Nephron (organoid): ENCODE measurements at regions not wholly inside any gene's neighbourhood (a gene's known extent, or its start where the extent isn't known, plus 50 kb on each side); places are given as distances from the start of the nearest gene placed in this dataset.
A peak's percentile ranks its signal among the peaks of the same experiment; 100 is the strongest.

ENCODE experiments used
- H3K27ac Mint-ChIP-seq, 3 experiments: 2 replicates each; pipeline ENCODE4 v1.8.0; 2020; ENCODE audit warnings: mixed read lengths in 3 of 3, mild to moderate bottlenecking in 2 of 3, moderate library complexity in 1 of 3
- H3K27me3 Mint-ChIP-seq: 2 replicates; pipeline ENCODE4 v1.8.0; 2021; ENCODE audit warnings: low read depth, mild to moderate bottlenecking, moderate library complexity, mixed read lengths
- H3K36me3 Mint-ChIP-seq: 2 replicates; pipeline ENCODE4 v1.8.0; 2020; ENCODE audit warnings: low read depth, mixed read lengths
- H3K4me1 Mint-ChIP-seq: 2 replicates; pipeline ENCODE4 v1.8.0; 2020; ENCODE audit warnings: mixed read lengths
- H3K4me3 Mint-ChIP-seq, 3 experiments: 2 replicates each; pipeline ENCODE4 v1.8.0; 2020; ENCODE audit warnings: mild to moderate bottlenecking in 3 of 3, mixed read lengths in 3 of 3, moderate library complexity in 2 of 3
- H3K9me3 Mint-ChIP-seq: 2 replicates; pipeline ENCODE4 v1.8.0; 2020; ENCODE audit warnings: mixed read lengths
- TF ChIP-seq, protein P1 (sequence below), 3 experiments: fragments of 200-600 bp; sonication (generic); IDR thresholded peaks; one replicate each; pipeline ENCODE4 v1.5.0; 2021; ENCODE audit warnings: antibody characterized with exemption in 3 of 3; ENCODE audit not compliant: unreplicated experiment in 3 of 3

DNA sequence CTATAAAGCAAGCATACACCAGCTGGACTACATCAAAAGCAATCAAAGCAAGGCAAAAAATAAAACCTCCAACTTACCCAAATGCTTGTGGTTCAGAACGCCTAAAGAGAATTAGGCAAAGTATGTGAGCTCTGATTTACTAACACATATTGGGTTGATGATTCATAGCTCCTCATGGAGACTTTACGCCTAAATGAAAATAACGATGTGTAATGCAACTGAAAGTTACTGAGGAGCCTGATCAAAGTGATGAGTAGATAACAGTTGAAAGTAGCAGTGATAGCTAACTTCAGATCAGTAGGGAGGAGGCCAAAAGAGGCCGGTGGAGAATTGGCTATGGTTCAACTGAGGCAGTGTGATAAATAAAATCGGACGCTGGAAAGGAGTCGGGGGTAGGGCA is 85.0 kb downstream of the MPP7 start:
- peak overlapping the region in 2 of 3 experiments; percentile 7 to 18 for H3K27ac Mint-ChIP-seq
- no peaks in the 10 kb centered on the region for H3K36me3 Mint-ChIP-seq
- H3K4me1 Mint-ChIP-seq, result peaks cover 11% of the 10 kb centered on the region
- TF ChIP-seq, protein P1, sequence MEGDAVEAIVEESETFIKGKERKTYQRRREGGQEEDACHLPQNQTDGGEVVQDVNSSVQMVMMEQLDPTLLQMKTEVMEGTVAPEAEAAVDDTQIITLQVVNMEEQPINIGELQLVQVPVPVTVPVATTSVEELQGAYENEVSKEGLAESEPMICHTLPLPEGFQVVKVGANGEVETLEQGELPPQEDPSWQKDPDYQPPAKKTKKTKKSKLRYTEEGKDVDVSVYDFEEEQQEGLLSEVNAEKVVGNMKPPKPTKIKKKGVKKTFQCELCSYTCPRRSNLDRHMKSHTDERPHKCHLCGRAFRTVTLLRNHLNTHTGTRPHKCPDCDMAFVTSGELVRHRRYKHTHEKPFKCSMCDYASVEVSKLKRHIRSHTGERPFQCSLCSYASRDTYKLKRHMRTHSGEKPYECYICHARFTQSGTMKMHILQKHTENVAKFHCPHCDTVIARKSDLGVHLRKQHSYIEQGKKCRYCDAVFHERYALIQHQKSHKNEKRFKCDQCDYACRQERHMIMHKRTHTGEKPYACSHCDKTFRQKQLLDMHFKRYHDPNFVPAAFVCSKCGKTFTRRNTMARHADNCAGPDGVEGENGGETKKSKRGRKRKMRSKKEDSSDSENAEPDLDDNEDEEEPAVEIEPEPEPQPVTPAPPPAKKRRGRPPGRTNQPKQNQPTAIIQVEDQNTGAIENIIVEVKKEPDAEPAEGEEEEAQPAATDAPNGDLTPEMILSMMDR (IDR thresholded peaks at IDR 0.05; ENCODE audit: unreplicated experiment in 3 of 3), result no peak
- H3K9me3 Mint-ChIP-seq, result no peaks in the 10 kb centered on the region
- no peak overlapping the region for H3K4me3 Mint-ChIP-seq
- peaks cover 15% of the 10 kb centered on the region for H3K27me3 Mint-ChIP-seq

DNA sequence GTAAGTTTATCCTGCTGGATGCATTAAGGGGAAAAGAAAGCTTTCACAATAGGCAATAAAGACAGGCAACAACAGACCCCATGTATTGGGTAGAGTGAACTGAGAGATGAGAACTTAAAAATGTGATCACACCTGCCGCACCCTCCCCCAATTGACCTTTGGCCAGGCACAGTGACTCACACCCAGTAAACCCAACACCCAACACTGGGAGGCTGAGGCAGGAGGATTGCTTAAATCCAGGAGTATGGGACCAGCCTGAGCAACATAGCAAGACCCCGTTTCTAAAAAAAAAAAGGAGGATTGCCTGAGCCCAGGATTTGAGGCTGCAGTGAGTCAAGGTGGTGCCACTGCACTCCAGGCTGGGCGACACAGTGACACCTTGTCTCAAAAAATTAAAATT is 86.9 kb downstream of the MPP7 start:
- no peak overlapping the region for H3K27ac Mint-ChIP-seq
- H3K27me3 Mint-ChIP-seq, result peaks cover 15% of the 10 kb centered on the region
- TF ChIP-seq, protein P1 (IDR thresholded peaks at IDR 0.05; ENCODE audit: unreplicated experiment in 3 of 3), result no peak
- no peaks in the 10 kb centered on the region for H3K36me3 Mint-ChIP-seq
- peaks cover 11% of the 10 kb centered on the region for H3K4me1 Mint-ChIP-seq
- H3K4me3 Mint-ChIP-seq, result no peak overlapping the region
- H3K9me3 Mint-ChIP-seq, result no peaks in the 10 kb centered on the region

DNA sequence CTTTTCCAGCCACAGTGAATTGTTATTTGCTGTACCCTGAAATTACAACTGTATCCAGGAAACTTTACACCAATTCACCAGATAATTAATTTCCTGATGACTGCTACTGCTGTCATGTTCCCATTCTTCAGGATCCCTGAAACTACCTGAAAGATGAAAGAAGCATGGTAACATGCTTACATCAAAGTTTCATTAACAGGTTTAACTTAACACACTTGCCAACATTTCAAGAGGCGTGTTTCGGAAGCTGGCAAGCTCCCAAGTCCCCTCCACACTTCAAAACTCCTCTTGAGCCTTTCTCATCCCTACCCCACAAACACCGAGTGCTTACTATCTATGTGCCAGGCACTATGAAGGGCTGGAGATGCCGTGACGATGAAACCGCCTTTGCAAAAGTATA is 88.6 kb downstream of the MPP7 start:
- TF ChIP-seq, protein P1 (IDR thresholded peaks at IDR 0.05; ENCODE audit: unreplicated experiment in 3 of 3), result no peak

DNA sequence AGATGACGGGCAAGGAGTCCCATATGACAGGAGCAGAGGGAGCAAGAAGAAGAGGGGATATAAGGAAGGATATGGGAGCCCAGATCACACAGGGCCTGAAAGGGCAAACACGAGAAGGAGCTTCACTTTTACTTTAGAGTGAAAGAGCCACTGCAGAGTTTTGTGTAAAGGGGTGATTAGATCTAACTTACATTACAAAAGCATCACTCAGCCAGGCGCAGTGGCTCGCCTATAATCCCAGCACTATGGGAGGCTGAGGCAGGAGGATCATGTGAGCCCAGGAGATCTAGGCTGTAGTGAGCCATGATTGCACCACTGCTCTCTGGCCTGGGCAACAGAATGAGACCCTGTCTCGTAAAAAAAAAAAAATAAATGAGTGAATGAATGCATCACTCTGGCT is 91.1 kb downstream of the MPP7 start:
- peaks cover 12% of the 10 kb centered on the region for H3K27me3 Mint-ChIP-seq
- H3K4me1 Mint-ChIP-seq, result no peaks in the 10 kb centered on the region
- TF ChIP-seq, protein P1 (IDR thresholded peaks at IDR 0.05; ENCODE audit: unreplicated experiment in 3 of 3), result no peak
- no peak overlapping the region for H3K27ac Mint-ChIP-seq
- no peaks in the 10 kb centered on the region for H3K36me3 Mint-ChIP-seq
- no peak overlapping the region for H3K4me3 Mint-ChIP-seq
- H3K9me3 Mint-ChIP-seq, result peaks cover 8% of the 10 kb centered on the region

More for the DNA sequence above, 88.6 kb downstream of the MPP7 start:
- Mint-ChIP-seq H3K9me3 (no peaks in the 10 kb centered on the region), H3K4me3 (no peak overlapping the region), H3K4me1 (peaks cover 11% of the 10 kb centered on the region), H3K27me3 (peaks cover 15% of the 10 kb centered on the region), H3K36me3 (no peaks in the 10 kb centered on the region), H3K27ac (no peak overlapping the region)

DNA sequence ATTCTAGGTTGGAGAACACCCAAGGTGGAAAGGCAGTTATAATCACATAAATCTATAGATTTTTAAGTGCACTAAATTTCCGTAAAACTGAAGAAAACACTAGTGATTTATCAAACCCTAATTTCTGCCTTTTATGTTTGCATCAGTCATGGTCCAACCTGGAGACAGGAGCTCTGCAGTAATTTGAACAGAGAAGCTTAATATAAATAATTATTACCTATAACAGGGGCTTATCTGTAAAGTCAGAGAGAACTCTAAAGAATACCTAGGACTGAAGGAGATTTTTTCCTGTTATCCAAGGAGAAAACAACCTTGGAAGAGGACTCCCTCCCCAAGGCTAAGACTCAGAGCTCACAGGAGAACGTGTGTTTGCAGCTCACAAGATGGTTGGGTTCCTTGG is 95.1 kb downstream of the MPP7 start:
- Mint-ChIP-seq H3K9me3 (peaks cover 19% of the 10 kb centered on the region), H3K27me3 (no peaks in the 10 kb centered on the region), H3K36me3 (no peaks in the 10 kb centered on the region), H3K4me1 (peaks cover 7% of the 10 kb centered on the region), H3K4me3 (no peak overlapping the region), H3K27ac (no peak overlapping the region)
- TF ChIP-seq, protein P1 (IDR thresholded peaks at IDR 0.05; ENCODE audit: unreplicated experiment in 3 of 3), result no peak

DNA sequence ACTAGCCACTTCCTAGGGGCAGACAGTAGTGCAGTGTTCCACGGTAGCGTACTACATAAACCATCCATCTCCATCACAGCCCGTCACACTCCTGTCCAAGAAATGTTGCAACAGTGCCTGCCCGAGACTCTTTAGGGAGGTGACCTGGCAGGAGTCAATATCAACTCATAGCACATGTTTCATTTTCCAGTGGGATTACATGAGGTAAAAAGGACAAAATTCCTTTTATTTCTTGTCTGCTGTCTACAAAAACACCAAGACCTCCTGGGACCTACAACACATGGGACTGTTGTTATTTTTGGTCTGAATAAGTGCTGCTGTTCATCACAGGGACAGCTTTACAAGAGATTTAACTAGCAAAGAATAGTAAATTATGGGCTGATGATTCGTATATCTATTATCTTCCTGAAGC is 99.9 kb downstream of the MPP7 start:
- peaks cover 11% of the 10 kb centered on the region for H3K9me3 Mint-ChIP-seq
- peaks cover 4% of the 10 kb centered on the region for H3K27me3 Mint-ChIP-seq
- peak overlapping the region in 1 of 3 experiments; percentile 18 for H3K27ac Mint-ChIP-seq
- H3K36me3 Mint-ChIP-seq, result no peaks in the 10 kb centered on the region
- peaks cover 38% of the 10 kb centered on the region for H3K4me1 Mint-ChIP-seq
- TF ChIP-seq, protein P1 (IDR thresholded peaks at IDR 0.05; ENCODE audit: unreplicated experiment in 3 of 3), result no peak
- H3K4me3 Mint-ChIP-seq, result no peak overlapping the region
